Embryonic facial prominence (tissue), 1 donor: ENCODE measurements at regions not wholly inside any gene's neighbourhood (a gene's known extent, or its start where the extent isn't known, plus 50 kb on each side); places are given as distances from the start of the nearest gene placed in this dataset.

Experiments used
- DNase-seq: peaks from one replicate; pipeline ENCODE4 v3.0.0-alpha.2; 2016; ENCODE audit errors: extremely low spot score

- DNase-seq, result no peak
Observed at GRCh38 chr9:134273647-134274046, 52.6 kb upstream of the RXRA start.

GRCh38 chr9:134275375-134275774 is 50.9 kb upstream of the RXRA start:
- no peak for DNase-seq

- DNase-seq, result no peak
Observed at GRCh38 chr9:134276453-134277245, 49.6 kb upstream of the RXRA start.
